Neuronal stem cell (in vitro differentiated cells): ENCODE measurements at regions not wholly inside any gene's neighbourhood (a gene's known extent, or its start where the extent isn't known, plus 50 kb on each side); places are given as distances from the start of the nearest gene placed in this dataset.

Experiments used
- DNase-seq: peaks from one replicate; pipeline ENCODE4 v3.0.0-alpha.2; 2013; ENCODE audit warnings: low spot score
- H2AFZ ChIP-seq: one replicate; pipeline ENCODE4 v1.6.1; 2013; ENCODE audit warnings: mild to moderate bottlenecking, low read length, inconsistent platforms
- H2AK5ac ChIP-seq: 2 replicates; pipeline ENCODE4 v1.6.1; 2013; ENCODE audit warnings: low read depth, mild to moderate bottlenecking, inconsistent platforms, low read length, moderate library complexity, mixed read lengths
- H2BK120ac ChIP-seq: 2 replicates; pipeline ENCODE4 v1.6.1; 2013; ENCODE audit warnings: low read depth, mild to moderate bottlenecking, inconsistent platforms, low read length, moderate library complexity, mixed read lengths
- H2BK12ac ChIP-seq: one replicate; pipeline ENCODE4 v1.6.1; 2013; ENCODE audit warnings: low read length, inconsistent platforms
- H2BK15ac ChIP-seq: 2 replicates; pipeline ENCODE4 v1.6.1; 2013; ENCODE audit warnings: mild to moderate bottlenecking, low read length, inconsistent platforms, mixed read lengths
- H2BK5ac ChIP-seq: one replicate; pipeline ENCODE4 v1.6.1; 2013; ENCODE audit warnings: inconsistent platforms, mild to moderate bottlenecking, low read length, moderate library complexity
- H3K14ac ChIP-seq: one replicate; pipeline ENCODE4 v1.6.1; 2013; ENCODE audit warnings: low read length, inconsistent platforms
- H3K18ac ChIP-seq: 2 replicates; pipeline ENCODE4 v1.6.1; 2013; ENCODE audit warnings: low read length, inconsistent platforms
- H3K23ac ChIP-seq: 2 replicates; pipeline ENCODE4 v1.6.1; 2013; ENCODE audit warnings: low read depth, mild to moderate bottlenecking, mixed read lengths, low read length, inconsistent platforms; ENCODE audit not compliant: poor library complexity
- H3K27ac ChIP-seq: replicated peaks from 3 replicates; pipeline ENCODE4 v1.5.1; 2013; ENCODE audit warnings: low read length, inconsistent platforms
- H3K27me3 ChIP-seq, 3 experiments: 2 replicates each; pipeline ENCODE4 v1.6.1; 2013; ENCODE audit warnings: low read length in 3 of 3, mild to moderate bottlenecking in 2 of 3, inconsistent platforms in 1 of 3, low read depth in 1 of 3, mixed read lengths in 1 of 3, moderate library complexity in 1 of 3; ENCODE audit not compliant: control insufficient read depth in 3 of 3, insufficient read depth in 3 of 3
- H3K36me3 ChIP-seq, 2 donors: replicated peaks in 1 of 2; 2 replicates each; pipeline ENCODE4 v1.6.1; 2013; ENCODE audit warnings: low read length in 2 of 2; ENCODE audit not compliant: control insufficient read depth in 2 of 2, insufficient read depth in 2 of 2
- H3K4ac ChIP-seq: 2 replicates; pipeline ENCODE4 v1.6.1; 2013; ENCODE audit warnings: inconsistent platforms, mild to moderate bottlenecking, low read length, moderate library complexity
- H3K4me1 ChIP-seq, 2 donors: 1 replicate in 1 of 2; 2 replicates in 1 of 2; pipeline ENCODE4 v1.6.1; 2013; ENCODE audit warnings: low read length in 2 of 2, low read depth in 1 of 2; ENCODE audit not compliant: control insufficient read depth in 2 of 2, insufficient read depth in 1 of 2
- H3K4me2 ChIP-seq: one replicate; pipeline ENCODE4 v1.6.1; 2013; ENCODE audit warnings: mild to moderate bottlenecking, low read length, inconsistent platforms; ENCODE audit not compliant: insufficient read depth, poor library complexity, severe bottlenecking
- H3K4me3 ChIP-seq, 2 donors: 2 replicates each; pipeline ENCODE4 v1.5.1; 2013; ENCODE audit warnings: low read length in 2 of 2, mild to moderate bottlenecking in 2 of 2, inconsistent platforms in 1 of 2, moderate library complexity in 1 of 2
- H3K79me1 ChIP-seq: one replicate; pipeline ENCODE4 v1.6.1; 2013; ENCODE audit warnings: low read depth, mild to moderate bottlenecking, inconsistent platforms, low read length, moderate library complexity
- H3K9ac ChIP-seq: one replicate; pipeline ENCODE4 v1.6.1; 2013; ENCODE audit warnings: mild to moderate bottlenecking, low read depth, low read length, inconsistent platforms; ENCODE audit not compliant: poor library complexity
- H3K9me3 ChIP-seq, 2 donors: replicated peaks in 1 of 2; 2 replicates each; pipeline versions ENCODE3 to v1.6.1; 2013; ENCODE audit warnings: low read length in 2 of 2, mild to moderate bottlenecking in 2 of 2, inconsistent platforms in 1 of 2, low read depth in 1 of 2, mixed read lengths in 1 of 2, moderate library complexity in 1 of 2; ENCODE audit not compliant: control insufficient read depth in 2 of 2, insufficient read depth in 1 of 2
- H4K8ac ChIP-seq: one replicate; pipeline ENCODE4 v1.6.1; 2013; ENCODE audit warnings: low read depth, mild to moderate bottlenecking, inconsistent platforms, low read length, moderate library complexity
- H4K91ac ChIP-seq: one replicate; pipeline ENCODE4 v1.6.1; 2013; ENCODE audit warnings: low read length, low read depth, mild to moderate bottlenecking, inconsistent platforms; ENCODE audit not compliant: poor library complexity
- WGBS, 2 donors: extraction: QIAGEN DNeasy Blood & Tissue Kit; methylation state at CpG; one replicate each; pipeline ENCODE4 v1.1.7; 2013; ENCODE audit warnings: missing lambda C conversion rate in 2 of 2, mixed read lengths in 1 of 2; ENCODE audit not compliant: insufficient read length in 2 of 2, insufficient replicate concordance in 1 of 2; ENCODE audit errors: extremely low coverage in 2 of 2; 5-methylcytosine and 5-hydroxymethylcytosine counted together

DNA sequence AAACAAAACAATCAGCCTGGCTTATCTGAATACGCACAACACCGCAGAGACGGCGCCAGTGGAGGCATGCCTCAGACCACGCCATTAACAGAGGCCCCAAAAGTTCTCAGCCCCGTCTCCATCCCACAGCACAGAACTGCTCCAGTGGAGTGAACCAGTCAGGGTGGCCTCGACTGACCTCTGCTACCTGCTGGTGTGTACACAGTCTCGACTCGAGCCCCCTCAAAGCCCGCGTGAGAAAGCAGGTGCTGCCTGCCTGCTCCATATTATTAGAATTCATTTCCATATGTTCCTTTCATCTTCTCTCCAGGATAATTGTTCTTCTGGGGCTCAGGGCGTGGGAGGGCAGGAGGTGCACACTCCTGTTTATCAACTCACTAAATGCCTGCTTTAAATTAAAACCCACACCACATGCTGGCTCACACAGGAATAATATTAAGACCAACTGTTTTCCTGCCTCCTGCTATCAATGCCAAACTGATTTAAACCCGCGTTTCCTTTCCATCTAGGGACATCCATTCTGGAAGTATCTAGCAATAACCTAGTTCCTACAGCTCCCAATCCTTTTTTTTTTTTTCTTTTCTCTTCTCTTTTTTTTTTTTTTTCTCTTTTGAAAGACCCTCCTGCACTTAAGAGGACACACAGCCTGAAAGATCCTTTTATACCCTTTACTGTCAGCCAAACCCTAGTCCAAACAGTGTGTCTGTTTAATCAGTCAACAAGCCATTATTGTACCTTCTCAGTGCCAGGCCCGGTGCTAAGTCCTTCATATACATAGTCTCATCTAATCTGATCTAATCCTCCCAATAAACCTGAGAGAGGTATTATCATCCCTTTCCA, 101.2 kb downstream of the TLE3 start:
- Histone ChIP-seq H3K27me3 (peaks cover 0 to 8% (median 0%) of the 10 kb centered on the region in 3 experiments), H2AK5ac (peak overlapping the region; percentile 50), H3K36me3 (no peaks in the 10 kb centered on the region), H2BK12ac (no peak overlapping the region), H2BK15ac (no peak overlapping the region), H3K4me3 (no peak overlapping the region), H3K9ac (no peak overlapping the region), H3K4me1 (peaks cover 0 to 11% of the 10 kb centered on the region in 2 donors), H3K9me3 (no peaks in the 10 kb centered on the region), H3K4ac (no peak overlapping the region), H2BK5ac (no peak overlapping the region), H4K91ac (no peak overlapping the region), H2BK120ac (no peak overlapping the region), H4K8ac (no peak overlapping the region), H3K23ac (no peak overlapping the region), H3K14ac (peak overlapping the region; percentile 40), H3K4me2 (no peak overlapping the region), H3K79me1 (no peaks in the 10 kb centered on the region), H3K18ac (peak overlapping the region; percentile 36), H3K27ac (no peak overlapping the region), H2AFZ (no peak overlapping the region)
- DNase-seq, result no peak
- WGBS, 2 donors, result no CpG with 5 or more reads among the region's 15 CpGs

- H3K79me1 ChIP-seq, result no peaks in the 10 kb centered on the region
- H2BK120ac ChIP-seq, result no peak overlapping the region
- no peak overlapping the region for H3K4me3 ChIP-seq
- H2BK12ac ChIP-seq, result no peak overlapping the region
- no peak overlapping the region for H3K14ac ChIP-seq
- H3K9me3 ChIP-seq, result no peaks in the 10 kb centered on the region
- no peak overlapping the region for H3K4ac ChIP-seq
- H3K23ac ChIP-seq, result no peak overlapping the region
- WGBS, 2 donors, result no CpG with 5 or more reads among the region's 10 CpGs
- H2AK5ac ChIP-seq, result no peak overlapping the region
- H3K36me3 ChIP-seq, result no peaks in the 10 kb centered on the region
- H3K4me2 ChIP-seq, result no peak overlapping the region
- H4K91ac ChIP-seq, result no peak overlapping the region
- DNase-seq, result no peak
- H2BK15ac ChIP-seq, result no peak overlapping the region
- peaks cover 0 to 2% (median 0%) of the 10 kb centered on the region in 3 experiments for H3K27me3 ChIP-seq
- no peak overlapping the region for H3K27ac ChIP-seq
- H4K8ac ChIP-seq, result no peak overlapping the region
- peak overlapping the region; percentile 25 for H3K18ac ChIP-seq
- no peak overlapping the region for H3K9ac ChIP-seq
- no peak overlapping the region for H2AFZ ChIP-seq
- H3K4me1 ChIP-seq, result peaks cover 0 to 6% of the 10 kb centered on the region in 2 donors
- no peak overlapping the region for H2BK5ac ChIP-seq
Measured at GRCh38 chr15:69997161-69997485, 100.6 kb downstream of the TLE3 start.
